ENCODE measurements at regions not wholly inside any gene's neighbourhood (a gene's known extent, or its start where the extent isn't known, plus 50 kb on each side); places are given as distances from the start of the nearest gene placed in this dataset.
A peak's percentile ranks its signal among the peaks of the same experiment; 100 is the strongest.

DNA sequence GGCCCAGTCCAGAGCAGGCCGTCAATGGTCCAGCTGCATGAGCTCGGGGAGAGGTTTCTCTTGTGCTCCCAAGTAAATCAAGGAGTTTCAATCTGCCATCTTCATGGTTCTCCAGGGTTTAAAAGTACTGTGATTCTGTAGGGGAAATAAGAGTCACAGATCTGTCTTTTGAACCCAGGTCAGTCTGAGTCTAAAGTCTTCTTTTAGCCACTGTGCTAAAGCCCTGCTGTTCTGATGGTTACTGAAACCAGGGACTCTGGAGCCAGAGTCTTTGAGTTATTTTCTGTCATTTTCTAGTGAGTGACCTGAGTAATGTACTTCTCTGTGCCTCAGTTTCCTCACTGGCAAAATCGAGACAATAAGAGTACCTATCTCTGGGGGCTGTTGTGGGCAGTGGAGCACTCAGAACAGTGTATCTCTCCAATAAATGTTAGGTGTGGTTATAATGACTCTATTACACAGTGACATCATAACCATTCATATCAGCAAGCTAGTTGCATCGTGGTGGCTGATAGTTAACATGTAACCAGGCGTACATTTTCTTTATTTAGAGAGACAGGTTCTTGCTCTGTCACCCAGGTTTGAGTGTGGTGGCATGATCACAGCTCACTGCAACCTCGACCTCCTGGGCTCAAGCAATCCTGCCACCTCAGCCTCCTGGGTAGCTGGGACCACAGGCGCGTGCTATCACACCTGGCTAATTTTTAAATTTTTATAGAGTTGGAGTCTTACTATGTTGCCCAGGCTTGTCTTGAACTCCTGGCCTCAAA, 74.6 kb upstream of the KCNG1 start:
- Histone ChIP-seq H3K36me3 (ENCODE audit: control insufficient read depth, insufficient read depth, low read length) (no peaks in the 10 kb centered on the region), H3K27me3 (ENCODE audit: control insufficient read depth, insufficient read depth, low read length) (peaks cover under 1% of the 10 kb centered on the region), H3K4me3 (ENCODE audit: low read depth, low read length) (no peak overlapping the region), H3K27ac (ENCODE audit: insufficient read depth, low read length, poor library complexity, severe bottlenecking) (no peak overlapping the region), H3K9me3 (ENCODE audit: control insufficient read depth in 2 of 2, low read length in 2 of 2) (no peaks in the 10 kb centered on the region), H3K4me1 (ENCODE audit: control insufficient read depth, insufficient read depth, low read length, poor library complexity, severe bottlenecking) (no peaks in the 10 kb centered on the region)
- no peak overlapping the region for H3K4me3 Mint-ChIP-seq
- H3K36me3 Mint-ChIP-seq = no peaks in the 10 kb centered on the region
- ATAC-seq (ENCODE audit: low read depth in 2 of 2) = no peak
- H3K27ac Mint-ChIP-seq = no peak overlapping the region
- H3K9me3 Mint-ChIP-seq = peaks cover 0 to 2% (median 0%) of the 10 kb centered on the region in 7 donors
- peaks cover 26% of the 10 kb centered on the region for H3K27me3 Mint-ChIP-seq
- DNase-seq = no peak
- no peaks in the 10 kb centered on the region for H3K4me1 Mint-ChIP-seq

DNA sequence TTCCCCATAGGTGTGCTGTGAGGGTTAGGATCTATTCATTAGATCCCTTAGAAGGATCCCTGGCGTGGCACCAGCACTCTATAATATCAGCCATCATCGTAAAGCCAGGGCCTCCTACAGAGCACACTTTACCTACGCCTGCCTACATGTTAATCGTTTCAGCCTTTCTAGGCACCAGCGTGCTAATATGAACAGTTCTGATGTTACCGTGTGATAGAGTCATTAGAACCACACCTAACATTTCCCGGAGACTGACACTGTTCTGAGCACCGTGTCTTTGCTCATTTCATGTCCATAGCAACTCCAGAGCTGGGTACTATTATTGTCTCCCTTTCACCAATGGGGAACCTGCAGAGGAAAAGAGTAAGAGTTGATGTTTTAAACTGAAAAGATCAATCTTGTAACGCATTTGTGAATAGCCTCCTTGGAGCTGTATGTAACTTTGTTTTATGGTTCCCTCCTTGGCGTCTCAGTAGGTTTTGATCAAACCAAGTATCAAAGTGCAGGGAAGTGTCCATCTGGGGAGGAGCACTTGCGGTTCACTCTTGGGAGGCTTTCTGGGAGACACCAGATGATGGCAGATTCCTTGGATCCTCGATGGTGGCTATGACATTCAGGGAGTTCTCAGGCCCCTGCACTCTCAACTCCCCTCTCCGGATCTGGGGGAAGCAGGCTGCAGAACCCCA, 73.8 kb upstream of the KCNG1 start:
- H3K4me1 Mint-ChIP-seq = no peaks in the 10 kb centered on the region
- H3K27ac ChIP-seq (ENCODE audit: insufficient read depth, low read length, poor library complexity, severe bottlenecking) = no peak overlapping the region
- H3K9me3 ChIP-seq (ENCODE audit: control insufficient read depth in 2 of 2, low read length in 2 of 2) = no peaks in the 10 kb centered on the region
- no peak overlapping the region for H3K27ac Mint-ChIP-seq
- no peaks in the 10 kb centered on the region for H3K36me3 Mint-ChIP-seq
- ATAC-seq (ENCODE audit: low read depth in 2 of 2) (no peak), DNase-seq (no peak)
- H3K36me3 ChIP-seq (ENCODE audit: control insufficient read depth, insufficient read depth, low read length) = no peaks in the 10 kb centered on the region
- H3K27me3 ChIP-seq (ENCODE audit: control insufficient read depth, insufficient read depth, low read length) = peaks cover 3% of the 10 kb centered on the region
- H3K4me1 ChIP-seq (ENCODE audit: control insufficient read depth, insufficient read depth, low read length, poor library complexity, severe bottlenecking) = no peaks in the 10 kb centered on the region
- peaks cover 31% of the 10 kb centered on the region for H3K27me3 Mint-ChIP-seq
- peaks cover 0 to 2% (median 0%) of the 10 kb centered on the region in 7 donors for H3K9me3 Mint-ChIP-seq
- no peak overlapping the region for H3K4me3 Mint-ChIP-seq
- no peak overlapping the region for H3K4me3 ChIP-seq (ENCODE audit: low read depth, low read length)

DNA sequence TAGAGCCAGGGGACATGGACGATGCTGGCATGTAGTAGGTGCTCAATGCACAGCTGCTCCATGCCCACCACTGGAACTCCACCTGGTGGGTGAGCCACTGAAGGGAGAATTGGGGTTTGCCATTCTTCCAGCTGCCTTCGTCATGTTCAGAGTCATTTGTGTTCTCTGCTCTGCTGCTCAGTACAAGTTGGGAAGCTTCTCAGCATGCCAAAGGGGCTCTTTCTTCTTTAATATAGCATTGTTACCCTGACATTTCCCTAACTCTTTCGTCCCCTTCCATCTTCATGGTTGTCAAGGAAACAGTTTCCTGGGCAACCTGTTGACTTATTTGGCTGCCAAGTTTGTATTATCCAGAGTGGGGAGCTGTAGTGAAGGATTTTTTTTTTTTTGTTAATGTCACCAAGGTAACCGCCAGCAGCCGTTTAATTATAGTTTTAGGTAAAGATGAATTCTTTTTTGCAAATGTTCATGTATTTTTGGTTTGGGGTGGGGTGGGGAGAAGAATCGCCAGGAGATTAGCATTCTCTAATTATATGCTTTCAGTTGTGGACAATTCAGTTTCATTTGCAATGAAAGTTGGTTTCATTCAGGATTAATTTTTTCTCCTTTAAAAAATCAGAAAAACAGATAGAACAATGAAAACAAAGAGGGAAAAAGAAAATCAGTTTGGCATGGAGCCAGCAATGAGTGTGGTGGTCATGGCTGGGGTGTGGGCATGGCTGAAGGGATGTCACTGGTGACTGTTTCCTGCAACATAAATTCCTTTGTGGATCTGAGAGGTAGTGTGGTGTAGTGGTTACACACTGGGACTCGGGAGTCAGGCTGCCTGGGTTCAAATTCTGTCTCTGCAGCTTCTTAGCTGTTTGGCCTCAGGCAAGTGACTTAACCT, 73.0 kb upstream of the KCNG1 start:
- H3K36me3 Mint-ChIP-seq = no peaks in the 10 kb centered on the region
- H3K4me1 ChIP-seq (ENCODE audit: control insufficient read depth, insufficient read depth, low read length, poor library complexity, severe bottlenecking) = no peaks in the 10 kb centered on the region
- ATAC-seq (ENCODE audit: low read depth in 2 of 2) (no peak), DNase-seq (no peak)
- peaks cover 0 to 2% (median 0%) of the 10 kb centered on the region in 7 donors for H3K9me3 Mint-ChIP-seq
- peaks cover 34% of the 10 kb centered on the region for H3K27me3 Mint-ChIP-seq
- H3K27me3 ChIP-seq (ENCODE audit: control insufficient read depth, insufficient read depth, low read length) = peaks cover 6% of the 10 kb centered on the region
- H3K9me3 ChIP-seq (ENCODE audit: control insufficient read depth in 2 of 2, low read length in 2 of 2) = no peaks in the 10 kb centered on the region
- H3K4me3 ChIP-seq (ENCODE audit: low read depth, low read length) = no peak overlapping the region
- H3K27ac Mint-ChIP-seq = no peak overlapping the region
- H3K4me3 Mint-ChIP-seq = no peak overlapping the region
- no peaks in the 10 kb centered on the region for H3K36me3 ChIP-seq (ENCODE audit: control insufficient read depth, insufficient read depth, low read length)
- H3K4me1 Mint-ChIP-seq = no peaks in the 10 kb centered on the region
- H3K27ac ChIP-seq (ENCODE audit: insufficient read depth, low read length, poor library complexity, severe bottlenecking) = no peak overlapping the region

DNA sequence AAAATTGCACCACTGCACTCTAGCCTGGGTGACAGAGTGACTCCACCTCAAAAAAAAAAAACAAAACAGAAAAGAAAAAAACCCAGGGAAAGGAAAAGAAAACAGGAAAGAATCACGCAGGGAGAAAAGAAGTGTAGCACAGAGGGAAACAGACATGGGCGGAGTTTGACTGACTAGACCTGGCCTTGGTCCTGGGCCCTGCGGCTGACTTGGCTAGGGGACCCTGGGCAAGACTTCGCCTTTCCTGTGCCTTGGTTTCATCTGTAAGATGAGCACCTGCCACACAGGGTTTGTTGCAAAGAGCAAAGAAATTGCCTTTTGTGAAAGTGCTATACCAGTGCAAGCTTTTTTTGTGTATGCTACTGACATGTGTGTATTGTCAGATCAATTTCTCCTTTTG, 71.3 kb upstream of the KCNG1 start:
- H3K27ac ChIP-seq (ENCODE audit: insufficient read depth, low read length, poor library complexity, severe bottlenecking) = no peak overlapping the region
- H3K27me3 Mint-ChIP-seq = peaks cover 35% of the 10 kb centered on the region
- ATAC-seq (ENCODE audit: low read depth in 2 of 2) = no peak
- peaks cover 11% of the 10 kb centered on the region for H3K27me3 ChIP-seq (ENCODE audit: control insufficient read depth, insufficient read depth, low read length)
- no peak for DNase-seq
- no peaks in the 10 kb centered on the region for H3K4me1 Mint-ChIP-seq
- no peaks in the 10 kb centered on the region for H3K36me3 Mint-ChIP-seq
- no peaks in the 10 kb centered on the region for H3K36me3 ChIP-seq (ENCODE audit: control insufficient read depth, insufficient read depth, low read length)
- no peak overlapping the region for H3K27ac Mint-ChIP-seq
- peaks cover 0 to 2% (median 0%) of the 10 kb centered on the region in 7 donors for H3K9me3 Mint-ChIP-seq
- no peaks in the 10 kb centered on the region for H3K9me3 ChIP-seq (ENCODE audit: control insufficient read depth in 2 of 2, low read length in 2 of 2)
- no peak overlapping the region for H3K4me3 ChIP-seq (ENCODE audit: low read depth, low read length)
- H3K4me1 ChIP-seq (ENCODE audit: control insufficient read depth, insufficient read depth, low read length, poor library complexity, severe bottlenecking) = no peaks in the 10 kb centered on the region
- H3K4me3 Mint-ChIP-seq = no peak overlapping the region

DNA sequence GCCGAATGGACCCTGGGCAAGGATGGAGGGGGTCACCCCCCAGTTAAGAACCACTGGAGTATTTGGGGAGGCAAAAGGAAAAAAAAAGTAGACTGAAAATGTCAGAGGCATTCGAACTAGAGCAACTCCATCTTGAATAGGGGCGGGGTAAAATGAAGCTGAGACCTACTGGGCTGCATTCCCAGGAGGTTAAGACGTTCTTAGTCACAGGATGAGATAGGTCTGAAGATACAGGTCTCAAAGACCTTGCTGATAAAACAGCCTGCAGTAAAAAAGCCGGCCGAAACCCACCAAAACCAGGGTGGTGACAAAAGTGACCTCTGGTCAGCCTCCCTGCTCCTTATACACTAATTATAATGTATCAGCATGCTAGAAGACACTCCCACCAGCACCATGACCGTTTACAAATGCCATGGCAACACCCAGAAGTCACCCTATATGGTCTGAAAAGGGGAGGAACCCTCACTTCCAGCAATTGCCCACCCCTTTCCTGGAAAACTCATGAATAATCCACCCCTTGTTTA, 70.4 kb upstream of the KCNG1 start:
- Histone ChIP-seq H3K9me3 (ENCODE audit: control insufficient read depth in 2 of 2, low read length in 2 of 2) (no peaks in the 10 kb centered on the region), H3K36me3 (ENCODE audit: control insufficient read depth, insufficient read depth, low read length) (no peaks in the 10 kb centered on the region), H3K27ac (ENCODE audit: insufficient read depth, low read length, poor library complexity, severe bottlenecking) (no peak overlapping the region), H3K4me3 (ENCODE audit: low read depth, low read length) (no peak overlapping the region), H3K4me1 (ENCODE audit: control insufficient read depth, insufficient read depth, low read length, poor library complexity, severe bottlenecking) (no peaks in the 10 kb centered on the region), H3K27me3 (ENCODE audit: control insufficient read depth, insufficient read depth, low read length) (peaks cover 11% of the 10 kb centered on the region)
- Mint-ChIP-seq H3K4me1 (no peaks in the 10 kb centered on the region), H3K9me3 (peaks cover 0 to 2% (median 0%) of the 10 kb centered on the region in 7 donors), H3K4me3 (peak overlapping the region in 1 of 4 donors; percentile 62), H3K36me3 (no peaks in the 10 kb centered on the region), H3K27me3 (peaks cover 33% of the 10 kb centered on the region), H3K27ac (no peak overlapping the region)
- DNase-seq = no peak
- no peak for ATAC-seq (ENCODE audit: low read depth in 2 of 2)

DNA sequence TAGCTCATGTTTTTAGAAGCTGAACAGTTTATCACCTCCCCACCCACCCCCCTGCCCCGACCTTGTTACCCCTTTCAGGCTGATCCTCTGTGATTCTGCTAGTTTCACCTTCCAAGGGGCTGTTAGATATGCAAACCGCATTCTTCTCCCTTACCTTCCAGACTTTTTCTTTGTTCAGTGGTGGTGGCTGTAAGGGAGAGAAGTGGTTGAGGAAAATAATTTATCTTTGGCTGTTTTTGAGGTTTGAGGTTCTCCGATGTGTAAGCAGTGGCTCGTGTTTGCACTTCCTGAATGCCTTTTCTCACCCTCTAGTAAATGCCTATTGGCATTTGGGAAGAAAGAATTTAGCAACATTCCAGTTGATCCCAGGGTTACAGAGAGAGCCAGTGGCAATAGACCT, 69.4 kb upstream of the KCNG1 start:
- DNase-seq = no peak

DNA sequence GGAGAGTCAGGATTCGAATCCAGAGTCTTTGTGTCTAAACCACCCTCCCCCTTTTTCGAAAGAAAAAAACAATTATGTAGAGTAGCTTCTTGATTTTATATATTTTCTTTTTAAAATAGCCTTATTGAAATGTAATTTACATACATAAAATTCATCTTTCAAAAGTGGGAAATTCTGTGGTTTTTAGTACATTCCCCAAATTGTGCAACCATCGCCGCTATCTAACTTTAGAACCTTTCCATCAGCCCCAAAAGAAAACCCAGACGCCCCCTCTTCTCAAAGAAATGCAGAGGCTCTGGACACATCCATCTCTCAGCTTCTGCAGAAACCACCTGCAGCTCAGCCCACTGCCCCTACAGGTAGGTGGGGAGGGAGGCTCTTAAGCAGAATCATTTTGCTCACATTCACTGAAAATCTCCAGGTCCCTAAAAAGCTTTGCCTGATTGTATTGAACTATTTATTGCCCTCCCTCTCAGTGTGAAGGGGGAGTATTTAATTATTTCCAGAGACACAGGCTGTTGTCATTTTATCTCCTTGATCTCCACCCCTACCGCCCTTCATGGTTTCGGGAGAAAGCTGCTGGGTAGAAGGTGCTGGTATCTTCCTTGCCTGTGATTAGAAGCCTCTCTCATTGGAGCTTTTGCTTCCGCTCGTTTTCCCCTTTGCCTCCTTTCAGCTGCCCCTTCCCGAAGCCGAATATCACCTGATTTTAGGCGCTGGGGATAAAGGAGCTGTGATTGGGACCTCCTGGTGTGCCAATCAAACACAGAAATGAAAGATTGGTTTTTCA, 68.7 kb upstream of the KCNG1 start:
- DNase-seq = no peak
- no peak overlapping the region for H3K4me3 ChIP-seq (ENCODE audit: low read depth, low read length)
- peaks cover 41% of the 10 kb centered on the region for H3K27me3 Mint-ChIP-seq
- no peaks in the 10 kb centered on the region for H3K4me1 Mint-ChIP-seq
- peaks cover 11% of the 10 kb centered on the region for H3K27me3 ChIP-seq (ENCODE audit: control insufficient read depth, insufficient read depth, low read length)
- H3K27ac Mint-ChIP-seq = peak overlapping the region in 1 of 3 donors; percentile 48
- no peaks in the 10 kb centered on the region for H3K9me3 ChIP-seq (ENCODE audit: control insufficient read depth in 2 of 2, low read length in 2 of 2)
- no peak for ATAC-seq (ENCODE audit: low read depth in 2 of 2)
- H3K27ac ChIP-seq (ENCODE audit: insufficient read depth, low read length, poor library complexity, severe bottlenecking) = no peak overlapping the region
- H3K4me1 ChIP-seq (ENCODE audit: control insufficient read depth, insufficient read depth, low read length, poor library complexity, severe bottlenecking) = no peaks in the 10 kb centered on the region
- H3K4me3 Mint-ChIP-seq = no peak overlapping the region
- H3K36me3 ChIP-seq (ENCODE audit: control insufficient read depth, insufficient read depth, low read length) = no peaks in the 10 kb centered on the region
- peaks cover 0 to 2% (median 0%) of the 10 kb centered on the region in 7 donors for H3K9me3 Mint-ChIP-seq
- H3K36me3 Mint-ChIP-seq = no peaks in the 10 kb centered on the region

More for the DNA sequence above, 69.4 kb upstream of the KCNG1 start:
- Mint-ChIP-seq H3K36me3 (no peaks in the 10 kb centered on the region), H3K9me3 (peaks cover 0 to 2% (median 0%) of the 10 kb centered on the region in 7 donors), H3K27me3 (peaks cover 37% of the 10 kb centered on the region), H3K27ac (no peak overlapping the region), H3K4me3 (no peak overlapping the region), H3K4me1 (no peaks in the 10 kb centered on the region)
- Histone ChIP-seq H3K4me1 (ENCODE audit: control insufficient read depth, insufficient read depth, low read length, poor library complexity, severe bottlenecking) (no peaks in the 10 kb centered on the region), H3K9me3 (ENCODE audit: control insufficient read depth in 2 of 2, low read length in 2 of 2) (no peaks in the 10 kb centered on the region), H3K27me3 (ENCODE audit: control insufficient read depth, insufficient read depth, low read length) (peaks cover 11% of the 10 kb centered on the region), H3K4me3 (ENCODE audit: low read depth, low read length) (no peak overlapping the region), H3K36me3 (ENCODE audit: control insufficient read depth, insufficient read depth, low read length) (no peaks in the 10 kb centered on the region), H3K27ac (ENCODE audit: insufficient read depth, low read length, poor library complexity, severe bottlenecking) (no peak overlapping the region)
- no peak for ATAC-seq (ENCODE audit: low read depth in 2 of 2)

Data from CD4-positive, CD25-positive, alpha-beta regulatory T cell (primary cell).